LoVo (cell line): ENCODE measurements at regions not wholly inside any gene's neighbourhood (a gene's known extent, or its start where the extent isn't known, plus 50 kb on each side); places are given as distances from the start of the nearest gene placed in this dataset.

ENCODE experiments used
- DNase-seq: peaks from one replicate; pipeline ENCODE4 v3.0.0-alpha.2; 2016; ENCODE audit warnings: low spot score

DNA sequence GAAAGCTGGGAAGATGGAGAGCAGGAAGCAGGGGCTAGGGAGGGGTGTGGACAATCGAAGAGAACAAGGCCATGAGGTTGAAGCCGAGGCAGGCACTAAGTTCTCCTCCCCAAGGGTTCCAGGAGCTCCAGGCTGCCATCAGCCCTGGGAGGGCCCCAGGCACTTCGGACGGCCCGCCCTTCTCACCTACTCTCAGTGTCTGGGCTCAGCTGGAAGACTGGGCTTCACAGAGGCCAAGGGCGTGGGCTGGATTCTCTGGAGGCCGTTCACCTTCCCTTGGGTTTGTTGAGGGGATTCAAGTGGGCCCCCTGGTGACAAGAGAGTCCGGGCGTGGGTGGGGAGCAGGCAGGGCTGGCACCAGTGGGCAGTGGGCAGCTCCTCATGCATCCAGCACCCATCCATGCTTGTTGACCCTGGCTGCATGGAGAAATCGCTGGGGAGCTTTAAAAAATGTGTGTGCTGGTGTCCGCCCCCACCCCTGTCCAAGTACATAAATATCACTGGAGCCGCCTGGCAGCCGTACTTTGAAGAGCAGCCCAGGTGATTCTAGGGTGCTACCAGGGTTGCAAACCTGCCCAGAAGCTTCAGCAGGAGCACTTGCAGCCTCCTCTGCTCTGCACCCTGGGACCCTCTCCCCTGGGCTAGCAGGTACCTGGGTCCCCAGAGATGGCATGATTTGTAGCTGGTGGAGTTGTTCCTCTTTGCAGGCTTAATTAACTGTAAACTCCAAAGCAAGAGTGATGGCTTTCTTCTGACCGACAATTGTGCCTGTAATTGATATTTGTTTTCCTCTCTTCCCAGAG lies 74.3 kb downstream of the RTL6 start:
- no peak for DNase-seq

DNA sequence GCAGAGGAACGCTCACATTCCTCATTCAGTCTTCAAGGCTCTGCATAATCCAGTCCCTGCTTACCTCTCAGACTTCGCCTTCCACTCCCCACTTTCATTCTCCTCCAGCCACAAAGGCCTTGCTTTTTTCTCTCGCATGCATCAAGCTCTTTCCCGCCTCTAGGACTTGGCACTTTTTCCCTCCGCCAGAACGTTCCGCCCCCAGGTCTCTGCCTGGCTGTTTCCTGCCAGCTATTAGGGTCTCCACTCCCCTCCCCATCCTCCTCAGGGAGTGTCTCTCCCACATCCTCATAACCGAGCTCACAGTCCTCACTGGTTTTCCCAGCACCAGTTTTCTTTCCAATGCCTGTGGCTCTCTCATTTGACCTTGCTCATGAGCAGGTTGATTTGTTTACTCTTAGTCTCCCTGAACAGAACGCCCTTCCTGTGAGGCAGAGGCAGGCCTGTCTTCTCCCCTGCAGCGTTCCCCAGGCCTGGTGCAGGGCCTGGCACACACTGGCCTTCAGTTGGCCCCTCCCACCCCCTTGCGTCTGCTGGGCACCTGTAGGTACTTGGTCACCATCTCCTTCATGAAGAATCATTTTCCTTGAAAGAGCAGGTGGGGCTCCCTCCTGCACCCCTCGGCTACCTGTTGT lies 75.2 kb downstream of the RTL6 start:
- no peak for DNase-seq

DNA sequence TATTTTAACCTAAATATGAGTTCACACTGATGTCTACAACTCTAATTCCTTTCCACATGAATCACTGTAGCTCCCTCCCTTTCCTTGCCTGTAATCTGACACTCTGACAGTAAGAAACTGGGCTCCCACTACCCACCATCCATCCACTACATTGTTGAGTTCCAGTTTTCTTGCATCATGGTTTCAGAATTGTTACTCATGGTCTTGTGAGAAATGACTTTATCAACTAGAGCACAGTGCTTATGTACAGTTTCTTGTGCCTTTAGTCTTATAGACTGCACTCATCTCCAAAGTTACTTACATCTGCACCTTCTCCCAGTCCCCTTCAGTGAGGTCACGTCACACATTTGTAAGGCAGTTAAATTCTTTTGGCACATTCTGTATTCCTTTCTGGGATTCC lies 78.6 kb downstream of the RTL6 start:
- no peak for DNase-seq

DNA sequence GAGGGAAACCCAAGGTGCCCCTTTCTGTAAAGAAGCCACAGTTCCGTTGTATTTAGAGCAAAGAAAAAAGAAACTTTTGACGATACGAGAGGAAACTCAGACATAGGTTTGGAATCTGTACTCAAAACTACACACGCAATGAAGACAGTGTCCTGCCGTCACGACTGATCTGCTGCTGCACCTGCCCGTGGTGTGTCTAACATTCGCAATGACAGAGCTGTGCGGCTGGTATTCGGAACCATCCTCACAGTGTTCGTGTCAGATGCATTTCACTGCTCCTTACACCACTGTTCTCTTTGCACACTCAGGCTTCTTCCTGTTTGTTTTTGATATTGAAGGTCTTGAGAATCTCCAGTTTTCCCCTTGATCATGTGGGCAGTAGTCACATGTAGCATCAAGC lies 84.8 kb downstream of the RTL6 start:
- DNase-seq = no peak

DNA sequence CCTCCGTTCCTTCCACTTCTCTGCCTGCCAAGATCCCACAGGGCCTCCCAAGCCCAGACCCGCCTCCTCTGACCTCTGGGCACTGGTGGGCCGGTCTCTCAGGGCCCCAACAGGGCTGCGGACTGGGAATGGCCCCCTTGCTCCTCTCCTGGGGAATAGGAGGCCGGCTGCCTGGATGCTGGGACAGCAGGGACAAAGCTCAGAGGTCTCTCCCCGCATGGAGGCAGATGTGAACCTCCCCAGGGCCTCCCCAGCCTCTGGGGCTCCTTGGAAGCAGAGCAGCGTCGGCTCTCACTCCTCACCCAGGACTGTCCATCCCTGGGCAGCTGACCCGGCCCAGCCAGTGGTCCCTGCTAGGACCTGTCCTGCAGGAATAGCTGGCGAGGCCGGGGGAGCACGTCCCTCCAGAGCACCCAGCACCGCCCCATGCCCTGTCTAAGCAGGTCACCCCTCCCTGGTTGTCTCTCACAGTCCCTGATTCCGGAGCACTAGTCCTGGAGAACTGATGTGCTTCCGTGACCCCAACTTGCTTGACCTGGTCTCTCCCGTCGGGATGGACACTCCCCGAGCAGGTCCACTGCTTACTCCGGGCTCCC lies 85.8 kb downstream of the RTL6 start:
- no peak for DNase-seq

DNA sequence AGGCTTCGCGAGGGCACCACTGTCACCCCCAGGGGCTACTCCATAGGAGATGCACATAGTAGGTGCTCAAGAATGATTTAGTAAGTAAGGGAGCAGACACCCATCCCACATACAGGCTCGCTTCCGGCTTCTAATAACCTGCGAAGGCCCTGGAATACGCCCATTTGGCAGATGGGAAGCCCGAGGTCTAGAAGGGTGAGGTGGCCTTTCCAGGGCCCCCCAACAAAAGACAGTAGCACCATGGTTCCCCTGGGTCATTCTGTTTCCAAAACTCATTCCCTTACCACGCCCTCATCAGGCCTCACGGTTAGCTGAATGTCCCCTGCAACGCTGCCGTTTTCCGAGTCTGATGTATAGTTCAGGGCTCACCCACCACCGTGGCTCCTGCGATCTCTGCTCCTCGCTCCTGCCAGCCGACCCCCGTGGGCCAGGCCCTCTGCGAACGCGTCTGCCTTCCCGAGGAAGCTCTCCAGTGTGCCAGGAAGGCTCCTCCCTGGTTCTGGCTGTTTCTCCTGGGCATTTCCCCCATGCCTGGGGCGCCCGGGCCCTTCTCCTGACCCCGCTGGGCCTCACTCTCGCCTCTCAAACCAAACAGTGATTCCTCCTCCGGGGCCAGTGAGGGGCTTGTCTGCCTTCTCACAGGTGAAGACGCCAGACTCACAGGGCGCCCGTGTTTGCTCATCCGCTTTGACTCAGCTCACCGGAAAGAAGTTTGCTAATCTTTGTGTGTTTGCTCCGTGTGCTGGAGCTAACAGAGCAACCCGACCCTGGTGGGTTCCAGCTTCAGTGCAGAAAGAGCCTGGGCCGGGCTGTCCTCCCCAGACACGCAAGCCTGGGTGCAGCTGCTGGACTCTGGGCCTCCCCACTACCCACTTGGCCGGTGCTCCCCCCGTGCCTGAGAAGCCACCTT lies 86.6 kb downstream of the RTL6 start:
- DNase-seq = no peak

DNA sequence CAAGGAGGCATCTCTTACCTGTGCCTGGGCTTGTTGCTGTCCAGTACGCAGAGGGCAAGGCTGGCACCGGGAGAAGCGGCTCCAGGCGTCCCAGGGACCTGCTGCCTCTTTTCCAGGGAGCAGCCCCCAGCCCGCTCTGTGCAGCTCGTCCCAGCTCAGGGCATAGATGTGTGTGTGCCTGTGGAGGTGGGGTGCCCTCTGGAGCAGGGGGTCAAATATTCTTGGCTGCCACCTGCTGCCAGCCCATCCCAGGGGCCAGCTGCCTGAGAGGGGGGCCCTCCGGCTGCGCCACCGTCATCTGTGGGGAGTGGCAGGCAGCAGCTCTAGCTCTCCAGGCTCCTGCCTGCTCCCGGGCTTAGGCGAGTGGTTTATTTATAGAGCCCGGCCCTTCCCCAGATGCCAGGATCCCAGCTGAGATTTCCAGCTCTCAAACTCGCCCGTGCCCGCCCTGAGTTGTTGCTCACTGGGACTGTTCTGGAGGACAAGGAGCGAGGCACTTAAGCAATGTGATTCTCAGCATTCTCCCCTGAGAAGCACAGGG lies 87.5 kb downstream of the RTL6 start:
- DNase-seq = no peak

DNA sequence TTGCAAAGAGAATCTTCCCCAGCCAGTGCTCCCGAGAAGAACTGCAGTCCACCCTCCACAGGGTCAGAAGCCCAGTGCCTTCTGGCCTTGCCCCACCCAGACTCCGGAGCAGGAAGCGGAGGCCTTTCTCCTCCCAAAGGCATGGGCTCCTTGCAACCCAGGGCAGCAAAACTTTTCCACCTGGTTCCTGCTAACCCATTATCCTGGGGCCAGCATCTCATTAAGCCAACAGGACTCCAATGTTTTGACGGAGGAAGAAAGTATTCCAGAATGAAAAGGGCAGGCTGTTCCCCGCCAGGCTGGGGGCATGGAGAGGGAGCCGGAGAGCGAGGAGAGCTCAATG lies 88.1 kb downstream of the RTL6 start:
- DNase-seq = no peak

DNA sequence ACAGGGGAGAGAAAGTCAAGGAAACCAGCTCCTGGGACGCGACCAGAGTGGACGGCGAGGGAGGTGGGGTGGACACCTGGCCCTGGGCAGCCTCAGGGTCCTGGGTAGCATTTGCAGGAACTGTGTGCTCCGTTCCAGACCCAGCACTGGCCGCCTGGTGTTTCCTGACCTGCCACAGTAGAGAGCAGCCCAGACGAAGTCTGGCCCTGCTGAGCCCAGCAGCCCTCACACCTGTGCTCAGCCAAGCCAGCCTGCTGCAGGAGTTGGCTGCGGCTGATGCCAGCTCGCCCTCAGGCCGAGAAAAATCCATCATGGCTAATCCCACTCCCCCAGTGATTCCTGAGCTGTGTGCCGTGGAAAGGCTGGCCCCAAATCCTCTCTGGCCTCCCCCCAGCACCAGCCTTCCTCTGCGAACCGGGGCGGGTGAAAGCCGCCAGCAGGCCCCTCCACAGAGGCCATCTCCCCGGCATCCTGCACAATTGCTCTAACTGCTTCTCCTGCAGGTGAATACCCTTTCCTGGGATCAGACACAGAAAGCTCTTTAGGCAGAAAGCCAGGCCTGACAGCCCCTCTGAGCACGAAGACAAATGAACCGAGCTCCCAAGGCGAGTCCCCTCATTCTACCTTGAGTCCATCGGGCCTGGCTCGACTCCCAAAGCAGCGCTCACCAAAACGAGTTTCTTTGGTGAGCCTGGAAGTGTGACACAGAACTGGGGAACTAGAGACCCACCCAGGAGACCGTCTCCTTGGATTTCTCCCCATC lies 88.6 kb downstream of the RTL6 start:
- DNase-seq = no peak

DNA sequence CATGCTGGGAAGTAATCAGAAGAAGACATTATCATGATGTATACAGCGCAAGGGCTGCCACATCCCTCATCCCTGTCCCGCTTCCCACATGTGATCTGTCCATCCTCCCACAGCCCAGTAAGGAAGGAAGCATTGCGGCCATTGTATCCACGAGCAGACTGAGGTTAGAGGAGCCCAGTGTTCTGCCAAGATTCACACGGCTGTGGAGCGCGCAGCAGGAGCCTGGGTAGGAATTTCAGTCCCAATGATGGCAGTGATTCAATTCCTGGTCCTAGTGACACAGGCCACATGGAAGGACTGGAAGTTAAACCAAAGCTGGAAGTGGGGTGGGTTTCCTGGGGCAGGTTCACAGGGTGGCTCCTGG lies 89.2 kb downstream of the RTL6 start:
- no peak for DNase-seq

DNA sequence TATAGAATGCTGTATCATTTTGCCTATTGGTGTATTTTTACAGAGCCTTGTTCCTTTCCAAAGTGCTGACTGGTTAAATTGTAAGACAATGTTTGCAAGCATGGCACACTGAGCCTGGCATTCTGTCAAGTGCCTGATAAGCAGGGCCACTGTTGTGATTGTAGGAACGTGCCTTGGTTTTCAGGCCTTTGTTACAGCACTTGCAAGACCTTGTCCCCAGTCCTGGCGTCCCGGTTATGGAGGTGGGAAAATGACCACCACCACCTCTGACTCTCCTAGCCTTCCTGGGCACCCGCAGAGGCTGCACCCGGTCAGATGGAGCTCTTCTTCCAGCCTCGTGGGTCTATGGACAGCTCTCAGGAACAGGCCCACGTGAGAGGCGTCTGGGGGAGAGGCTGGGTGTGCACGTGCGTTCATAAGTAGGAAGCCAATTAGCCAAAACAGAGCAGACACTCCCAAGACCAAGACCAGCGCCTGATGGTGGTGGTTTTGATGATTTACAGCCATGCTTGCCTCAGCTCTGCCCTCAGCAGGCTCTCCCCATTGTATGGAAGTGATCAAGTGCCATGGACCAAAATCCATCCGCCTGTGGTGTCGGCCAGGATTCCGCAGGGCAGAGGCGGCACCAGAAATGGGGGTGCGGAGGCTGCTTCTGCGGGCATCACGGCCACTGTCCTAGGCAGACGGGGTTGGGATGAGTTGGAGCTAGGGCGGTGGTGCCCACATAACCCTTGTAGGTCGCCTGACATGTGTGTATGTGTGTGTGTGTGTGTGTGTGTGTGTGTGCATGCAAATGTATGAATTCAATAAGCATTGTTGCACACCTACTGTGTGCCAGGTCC lies 89.8 kb downstream of the RTL6 start:
- DNase-seq = no peak

DNA sequence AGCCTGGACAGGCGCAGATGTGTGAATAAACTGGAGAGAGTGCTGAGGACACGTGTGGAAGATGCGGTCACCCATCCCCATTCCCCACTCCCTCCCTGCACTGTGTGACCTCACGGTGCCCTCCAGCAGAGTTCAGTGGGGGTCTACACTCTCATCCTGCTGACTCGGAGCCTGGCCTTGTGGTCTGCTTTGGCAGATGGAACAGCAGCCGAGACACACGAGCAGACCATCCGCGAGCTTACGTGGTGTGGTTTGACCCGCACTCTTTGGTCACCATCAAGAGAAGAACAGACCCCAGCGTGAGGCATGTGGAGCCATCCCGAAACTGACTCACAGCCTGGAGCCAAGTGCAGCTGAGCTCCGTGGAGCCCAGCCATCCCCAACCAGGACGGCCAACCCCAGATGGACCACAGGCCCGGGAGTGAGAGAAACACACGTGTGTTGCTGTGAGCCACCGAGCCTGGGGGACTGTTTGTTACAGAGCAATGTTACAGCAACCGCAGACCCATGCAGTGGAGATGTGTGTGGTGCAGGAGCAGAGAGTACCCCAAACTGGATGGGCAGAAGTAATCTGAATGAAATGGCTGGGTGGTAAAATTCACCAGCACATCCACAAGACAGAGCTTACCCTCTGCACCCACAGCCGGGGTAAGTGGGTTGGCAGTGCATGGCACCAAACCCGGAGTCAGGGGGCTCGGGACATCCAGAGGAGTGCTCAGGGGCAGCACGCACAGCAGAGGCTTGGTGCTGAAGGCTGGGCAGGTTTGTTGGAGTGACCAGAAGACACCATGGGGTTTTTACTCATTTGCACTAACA lies 90.7 kb downstream of the RTL6 start:
- DNase-seq = no peak

DNA sequence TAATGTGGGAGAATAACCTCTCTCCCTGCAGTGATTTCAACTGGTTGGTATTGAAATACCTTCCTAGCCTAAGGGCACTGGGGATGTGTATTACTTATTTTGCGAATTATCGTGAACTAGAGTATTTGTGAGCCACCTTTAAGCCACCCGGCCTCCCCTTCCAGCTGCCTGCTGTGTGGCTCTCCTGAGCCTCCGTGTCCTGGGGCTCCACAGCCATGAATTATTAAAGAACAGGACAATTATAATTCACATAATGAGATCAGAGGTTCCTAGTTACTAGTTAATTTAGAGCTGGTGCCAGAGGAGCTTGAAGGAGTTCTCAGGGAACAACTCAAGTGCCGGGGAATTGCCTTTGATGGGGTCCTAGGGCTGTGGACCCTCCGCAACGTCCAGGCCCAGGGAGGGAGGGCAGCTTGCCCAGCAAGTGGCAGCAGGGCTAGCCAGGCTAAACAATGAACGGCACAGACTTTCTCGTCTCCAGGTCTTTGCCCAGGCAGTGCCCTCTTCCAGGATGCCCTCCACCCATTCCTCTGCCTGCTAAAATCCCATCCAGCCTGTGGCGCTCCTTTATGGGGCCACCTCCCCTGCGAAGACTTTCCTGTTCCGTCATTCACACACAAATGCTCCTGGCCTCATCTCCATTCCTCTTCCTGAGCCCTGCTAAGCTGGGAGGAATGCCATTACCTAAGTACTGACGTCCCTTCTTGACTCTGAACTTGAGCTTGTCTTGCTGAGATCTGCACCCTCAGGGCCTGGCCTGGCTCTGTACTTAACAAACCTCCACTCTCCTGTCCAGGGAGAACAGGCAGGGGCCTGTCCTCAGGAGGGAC lies 91.5 kb downstream of the RTL6 start:
- DNase-seq = no peak

DNA sequence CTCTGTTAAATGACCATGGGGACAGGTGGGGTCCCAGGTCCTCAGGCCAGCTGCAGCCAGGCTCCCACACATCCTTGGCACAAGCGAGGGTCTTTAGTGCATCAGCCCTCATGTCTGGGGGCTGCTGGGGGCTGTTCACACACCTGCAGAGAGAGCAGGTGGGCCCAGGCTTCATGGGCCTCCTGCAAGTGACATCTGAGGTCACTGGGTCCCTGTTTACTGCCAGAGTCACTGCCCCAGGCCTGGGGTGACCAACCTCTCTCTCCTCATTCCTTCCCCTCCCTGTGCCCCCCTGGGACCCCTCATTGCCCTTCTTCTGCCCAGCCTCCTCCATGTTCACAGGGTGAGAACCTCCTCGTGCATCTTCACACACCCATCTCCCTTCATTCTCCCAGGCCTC lies 92.4 kb downstream of the RTL6 start:
- no peak for DNase-seq

DNA sequence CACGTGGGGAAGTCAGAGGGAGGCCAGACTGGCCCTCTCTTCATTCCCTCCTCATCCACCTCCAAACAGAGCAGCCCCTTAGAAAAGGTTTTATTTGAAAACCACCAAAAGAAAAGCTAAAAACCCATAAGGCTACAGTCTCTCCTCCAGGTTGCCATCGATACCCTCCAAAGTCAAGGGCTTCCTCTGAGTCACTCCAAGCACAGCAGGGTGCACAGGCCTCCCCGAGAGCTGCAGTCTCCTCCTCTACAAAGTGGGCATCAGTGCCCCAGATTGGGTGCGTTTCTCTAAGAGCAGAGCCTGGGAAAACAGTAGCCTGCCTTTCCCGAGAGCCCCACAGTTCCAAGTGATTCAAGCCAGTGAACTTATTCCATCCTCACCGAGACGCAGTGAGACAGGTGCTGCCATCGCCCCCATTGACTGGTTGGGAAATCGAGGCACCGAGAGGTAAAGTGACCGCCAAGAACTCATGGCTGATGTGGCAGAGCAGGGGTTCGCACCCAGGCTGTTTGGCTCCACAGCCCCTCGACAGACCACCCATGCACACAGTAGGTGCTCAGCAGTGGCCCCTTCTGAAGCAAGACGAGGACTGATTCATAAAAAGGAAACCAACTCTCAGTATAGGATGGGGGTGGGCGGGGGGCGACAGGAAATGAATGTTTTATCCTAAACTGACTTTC lies 91.7 kb upstream of the SHISAL1 start:
- no peak for DNase-seq

DNA sequence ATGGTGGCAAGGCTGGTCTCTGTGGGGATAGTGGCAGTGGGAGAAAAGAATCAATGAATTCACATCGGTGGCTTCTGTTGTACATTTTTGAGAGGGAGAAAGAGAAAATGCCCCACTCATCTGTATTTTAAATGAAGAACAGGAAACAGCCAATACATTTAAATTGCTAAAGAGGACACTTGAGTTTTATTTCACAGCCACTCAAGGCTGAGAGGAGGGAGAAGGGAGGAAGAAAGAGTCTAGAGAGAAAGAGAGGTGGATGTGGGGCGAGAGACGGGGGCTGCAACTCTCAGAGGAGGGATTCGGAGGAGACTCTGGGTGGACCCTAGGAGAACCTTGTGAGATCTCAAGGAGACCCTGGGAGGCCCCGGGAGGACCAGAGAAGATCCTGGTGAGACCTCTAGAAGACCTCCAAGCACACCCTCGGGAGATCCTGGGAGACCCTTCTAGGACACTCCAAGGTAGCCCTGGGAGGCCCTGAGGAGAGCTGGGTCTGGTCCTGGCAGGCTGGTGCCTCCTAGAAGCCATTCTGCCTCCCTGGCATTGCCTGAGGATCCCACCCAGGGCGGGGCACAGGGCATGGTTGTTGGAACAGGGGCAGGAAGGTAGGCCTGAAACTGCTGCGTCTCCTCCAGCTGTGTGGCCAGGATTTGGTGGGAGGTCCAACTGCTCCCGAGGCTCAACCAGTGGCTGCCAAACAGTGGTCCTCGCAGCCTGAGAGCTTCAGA lies 91.0 kb upstream of the SHISAL1 start:
- no peak for DNase-seq

DNA sequence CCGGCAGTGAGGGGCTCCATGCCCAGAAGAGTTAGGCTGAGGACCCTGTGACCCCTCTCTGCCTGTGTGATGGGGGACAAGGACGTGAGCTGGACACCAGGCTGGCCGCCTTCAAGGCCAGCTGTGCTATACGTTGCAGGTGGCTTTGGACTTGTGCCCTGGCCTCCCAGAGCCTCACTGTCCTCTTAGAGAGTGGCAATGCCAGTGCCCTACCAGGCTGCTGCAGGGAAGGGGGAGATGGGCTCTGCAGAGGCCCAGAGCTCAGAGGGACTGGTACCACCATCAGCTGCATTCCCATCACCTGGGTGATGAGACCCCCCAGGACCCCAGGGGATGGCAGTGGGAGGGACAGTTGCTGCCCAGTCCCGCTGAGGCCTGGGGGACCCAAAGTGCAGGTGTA lies 90.4 kb upstream of the SHISAL1 start:
- no peak for DNase-seq
